ENCODE measurements at regions not wholly inside any gene's neighbourhood (a gene's known extent, or its start where the extent isn't known, plus 50 kb on each side); places are given as distances from the start of the nearest gene placed in this dataset.
"Not testable (repeated sequence)": the region's sequence is repeated elsewhere in the genome, so short reads cannot be mapped to it uniquely, and the experiment has no call there.

DNA sequence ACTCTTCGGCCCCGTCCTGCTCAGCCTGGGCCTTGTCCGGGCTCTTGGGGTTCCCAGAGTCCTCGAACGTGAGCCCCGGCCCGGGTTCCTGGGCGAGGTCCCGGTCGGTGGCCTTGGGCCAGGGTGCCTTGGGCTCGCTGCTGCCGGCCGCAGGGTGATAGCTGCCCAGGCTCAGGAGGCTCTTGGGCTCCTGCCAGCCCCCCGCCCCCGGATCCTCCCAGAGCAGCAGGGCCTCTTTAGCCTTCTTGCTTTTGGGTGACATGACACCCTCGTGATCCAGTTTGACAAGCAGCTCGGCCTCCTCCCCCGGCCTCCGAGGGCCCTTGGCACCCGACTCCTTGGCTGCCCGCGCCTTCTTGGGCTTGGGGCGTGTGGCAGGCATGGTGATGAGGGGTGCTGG lies 425.7 kb upstream of the ZNF722 start:
- TF ChIP-seq, protein P1, sequence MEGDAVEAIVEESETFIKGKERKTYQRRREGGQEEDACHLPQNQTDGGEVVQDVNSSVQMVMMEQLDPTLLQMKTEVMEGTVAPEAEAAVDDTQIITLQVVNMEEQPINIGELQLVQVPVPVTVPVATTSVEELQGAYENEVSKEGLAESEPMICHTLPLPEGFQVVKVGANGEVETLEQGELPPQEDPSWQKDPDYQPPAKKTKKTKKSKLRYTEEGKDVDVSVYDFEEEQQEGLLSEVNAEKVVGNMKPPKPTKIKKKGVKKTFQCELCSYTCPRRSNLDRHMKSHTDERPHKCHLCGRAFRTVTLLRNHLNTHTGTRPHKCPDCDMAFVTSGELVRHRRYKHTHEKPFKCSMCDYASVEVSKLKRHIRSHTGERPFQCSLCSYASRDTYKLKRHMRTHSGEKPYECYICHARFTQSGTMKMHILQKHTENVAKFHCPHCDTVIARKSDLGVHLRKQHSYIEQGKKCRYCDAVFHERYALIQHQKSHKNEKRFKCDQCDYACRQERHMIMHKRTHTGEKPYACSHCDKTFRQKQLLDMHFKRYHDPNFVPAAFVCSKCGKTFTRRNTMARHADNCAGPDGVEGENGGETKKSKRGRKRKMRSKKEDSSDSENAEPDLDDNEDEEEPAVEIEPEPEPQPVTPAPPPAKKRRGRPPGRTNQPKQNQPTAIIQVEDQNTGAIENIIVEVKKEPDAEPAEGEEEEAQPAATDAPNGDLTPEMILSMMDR (IDR thresholded peaks at IDR 0.05; ENCODE audit: extremely low read depth in 1 of 2, insufficient read depth in 1 of 2, low read depth in 1 of 2, low read length in 2 of 2), result not testable (repeated sequence)
- not testable (repeated sequence) for TF ChIP-seq POLR2A (IDR thresholded peaks at IDR 0.05; ENCODE audit: low read depth, low read length); EZH2 (IDR thresholded peaks at IDR 0.05; ENCODE audit: borderline replicate concordance, low read depth, low read length, severe bottlenecking); MYC (IDR thresholded peaks at IDR 0.05; ENCODE audit: low read depth, low read length)

Data from endothelial cell of umbilical vein (primary cell).